Thyroid gland (tissue), 4 donors: ENCODE measurements at regions not wholly inside any gene's neighbourhood (a gene's known extent, or its start where the extent isn't known, plus 50 kb on each side); places are given as distances from the start of the nearest gene placed in this dataset.

ENCODE experiments used
- POLR2A ChIP-seq, 2 donors: fragments of 450-650 bp; IDR thresholded peaks; one replicate each; pipeline ENCODE4 v1.6.1; 2017; ENCODE audit warnings: antibody characterized with exemption in 2 of 2, mild to moderate bottlenecking in 2 of 2, moderate library complexity in 1 of 2
- TF ChIP-seq, protein P1 (sequence below), 6 experiments: fragments of 200-600 bp in 3 of 6; fragments of 450-650 bp in 3 of 6; sonication (generic) in 3 of 6; IDR thresholded peaks; one replicate each; pipeline ENCODE4 v1.5.1; 2016 to 2019; ENCODE audit warnings: antibody characterized with exemption in 6 of 6, mild to moderate bottlenecking in 2 of 6, inconsistent platforms in 1 of 6, moderate library complexity in 1 of 6

DNA sequence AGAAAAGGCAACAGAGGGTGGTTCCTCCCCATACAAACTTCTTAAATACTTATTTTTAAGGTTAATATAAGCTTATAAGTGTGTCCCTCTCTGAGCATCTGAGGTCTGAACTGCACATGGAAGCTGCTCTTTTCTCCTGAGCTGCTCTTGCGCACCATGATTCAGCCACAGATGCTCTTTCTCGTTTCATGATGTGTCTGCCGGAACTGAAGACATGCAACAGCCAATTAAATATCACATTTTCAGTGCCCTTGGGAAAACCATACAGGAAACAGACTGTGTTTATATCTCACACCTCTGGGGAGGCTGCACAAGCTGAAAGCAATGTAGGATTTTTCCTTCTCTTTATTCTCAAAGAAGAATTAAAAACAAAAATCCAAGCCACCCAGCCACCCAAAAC lies 96.8 kb upstream of the NREP start:
- no peak for TF ChIP-seq POLR2A (IDR thresholded peaks at IDR 0.05)
- TF ChIP-seq, protein P1, sequence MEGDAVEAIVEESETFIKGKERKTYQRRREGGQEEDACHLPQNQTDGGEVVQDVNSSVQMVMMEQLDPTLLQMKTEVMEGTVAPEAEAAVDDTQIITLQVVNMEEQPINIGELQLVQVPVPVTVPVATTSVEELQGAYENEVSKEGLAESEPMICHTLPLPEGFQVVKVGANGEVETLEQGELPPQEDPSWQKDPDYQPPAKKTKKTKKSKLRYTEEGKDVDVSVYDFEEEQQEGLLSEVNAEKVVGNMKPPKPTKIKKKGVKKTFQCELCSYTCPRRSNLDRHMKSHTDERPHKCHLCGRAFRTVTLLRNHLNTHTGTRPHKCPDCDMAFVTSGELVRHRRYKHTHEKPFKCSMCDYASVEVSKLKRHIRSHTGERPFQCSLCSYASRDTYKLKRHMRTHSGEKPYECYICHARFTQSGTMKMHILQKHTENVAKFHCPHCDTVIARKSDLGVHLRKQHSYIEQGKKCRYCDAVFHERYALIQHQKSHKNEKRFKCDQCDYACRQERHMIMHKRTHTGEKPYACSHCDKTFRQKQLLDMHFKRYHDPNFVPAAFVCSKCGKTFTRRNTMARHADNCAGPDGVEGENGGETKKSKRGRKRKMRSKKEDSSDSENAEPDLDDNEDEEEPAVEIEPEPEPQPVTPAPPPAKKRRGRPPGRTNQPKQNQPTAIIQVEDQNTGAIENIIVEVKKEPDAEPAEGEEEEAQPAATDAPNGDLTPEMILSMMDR (IDR thresholded peaks at IDR 0.05), result no peak
